ENCODE measurements at regions not wholly inside any gene's neighbourhood (a gene's known extent, or its start where the extent isn't known, plus 50 kb on each side); places are given as distances from the start of the nearest gene placed in this dataset.
A peak's percentile ranks its signal among the peaks of the same experiment; 100 is the strongest.

- ATAC-seq = peak; percentile 18; the same call in 1 of the 3 replicates
- no peak for TF ChIP-seq PATZ1 (CRISPR knock-in tag; IDR thresholded peaks at IDR 0.05; ENCODE audit: borderline replicate concordance)
- no peak for TF ChIP-seq TOX (CRISPR knock-in tag; IDR thresholded peaks at IDR 0.05; ENCODE audit: borderline replicate concordance)
- no peak for TF ChIP-seq BACH2 (CRISPR knock-in tag; IDR thresholded peaks at IDR 0.05; ENCODE audit: borderline replicate concordance)
- TF ChIP-seq ZNF8 (CRISPR knock-in tag; IDR thresholded peaks at IDR 0.05) = no peak
These were observed 85.9 kb upstream of the IL12A start for GRCh38 chr3:159902546-159903314.

GRCh38 chr3:159904455-159904854 lies 84.2 kb upstream of the IL12A start:
- TF ChIP-seq ZNF8 (CRISPR knock-in tag; IDR thresholded peaks at IDR 0.05) (no peak), BACH2 (CRISPR knock-in tag; IDR thresholded peaks at IDR 0.05; ENCODE audit: borderline replicate concordance) (no peak), TSHZ2 (CRISPR knock-in tag; IDR thresholded peaks at IDR 0.05) (no peak)
- ATAC-seq = no peak

GRCh38 chr3:159904911-159905310 lies 83.7 kb upstream of the IL12A start:
- ATAC-seq = no peak
- TF ChIP-seq CSDC2 (CRISPR knock-in tag; IDR thresholded peaks at IDR 0.05) (no peak), ARNTL (CRISPR knock-in tag; IDR thresholded peaks at IDR 0.05; ENCODE audit: borderline replicate concordance, low read depth) (no peak), CSRNP3 (CRISPR knock-in tag; IDR thresholded peaks at IDR 0.05) (no peak), PATZ1 (CRISPR knock-in tag; IDR thresholded peaks at IDR 0.05; ENCODE audit: borderline replicate concordance) (no peak), TSHZ2 (CRISPR knock-in tag; IDR thresholded peaks at IDR 0.05) (no peak), ZNF8 (CRISPR knock-in tag; IDR thresholded peaks at IDR 0.05) (no peak), GLIS3 (CRISPR knock-in tag; IDR thresholded peaks at IDR 0.05) (no peak)

- TF ChIP-seq GLIS3 (CRISPR knock-in tag; IDR thresholded peaks at IDR 0.05) (no peak), BACH2 (CRISPR knock-in tag; IDR thresholded peaks at IDR 0.05; ENCODE audit: borderline replicate concordance) (no peak), ARNTL (CRISPR knock-in tag; IDR thresholded peaks at IDR 0.05; ENCODE audit: borderline replicate concordance, low read depth) (no peak), ZNF565 (CRISPR knock-in tag; conservative IDR thresholded peaks at IDR 0.05; ENCODE audit: low read depth) (no peak)
- ATAC-seq = no peak
These were observed 80.8 kb upstream of the IL12A start for GRCh38 chr3:159907828-159908227.

Data from SK-N-SH treated with all-trans-retinoic acid at 6 μM for 48 hours (cell line).